ENCODE measurements at regions not wholly inside any gene's neighbourhood (a gene's known extent, or its start where the extent isn't known, plus 50 kb on each side); places are given as distances from the start of the nearest gene placed in this dataset.
A peak's percentile ranks its signal among the peaks of the same experiment; 100 is the strongest.

- no peak for DNase-seq (ENCODE audit: low read depth)
- TF ChIP-seq CTCF (conservative IDR thresholded peaks at IDR 0.05; ENCODE audit: control insufficient read depth, insufficient read depth, low read depth, low read length), result no peak
- H3K4me3 ChIP-seq (ENCODE audit: control insufficient read depth, low read depth, low read length), result no peak overlapping the region
Measured at GRCh38 chr5:68458416-68459021, 243.0 kb downstream of the PIK3R1 start.

- no peak for DNase-seq (ENCODE audit: low read depth)
- H3K4me3 ChIP-seq (ENCODE audit: control insufficient read depth, low read depth, low read length), result no peak overlapping the region
- TF ChIP-seq CTCF (conservative IDR thresholded peaks at IDR 0.05; ENCODE audit: control insufficient read depth, insufficient read depth, low read depth, low read length), result no peak
Measured at GRCh38 chr5:68459093-68459809, 243.7 kb downstream of the PIK3R1 start.

- H3K4me3 ChIP-seq (ENCODE audit: control insufficient read depth, low read depth, low read length), result no peak overlapping the region
- TF ChIP-seq CTCF (conservative IDR thresholded peaks at IDR 0.05; ENCODE audit: control insufficient read depth, insufficient read depth, low read depth, low read length), result no peak
- no peak for DNase-seq (ENCODE audit: low read depth)
Measured at GRCh38 chr5:68459810-68460139, 244.2 kb downstream of the PIK3R1 start.

- peak; percentile 80 for TF ChIP-seq CTCF (conservative IDR thresholded peaks at IDR 0.05; ENCODE audit: control insufficient read depth, insufficient read depth, low read depth, low read length)
- peak; percentile 79 for DNase-seq (ENCODE audit: low read depth)
- no peak overlapping the region for H3K4me3 ChIP-seq (ENCODE audit: control insufficient read depth, low read depth, low read length)
Measured at GRCh38 chr5:68460147-68460798, 244.7 kb downstream of the PIK3R1 start.

- no peak for DNase-seq (ENCODE audit: low read depth)
- TF ChIP-seq CTCF (conservative IDR thresholded peaks at IDR 0.05; ENCODE audit: control insufficient read depth, insufficient read depth, low read depth, low read length), result no peak
- H3K4me3 ChIP-seq (ENCODE audit: control insufficient read depth, low read depth, low read length), result no peak overlapping the region
Measured at GRCh38 chr5:68463606-68464005, 248.1 kb downstream of the PIK3R1 start.

GRCh38 chr5:68464424-68464823, 248.9 kb downstream of the PIK3R1 start:
- TF ChIP-seq CTCF (conservative IDR thresholded peaks at IDR 0.05; ENCODE audit: control insufficient read depth, insufficient read depth, low read depth, low read length), result no peak
- peak; percentile 56 for DNase-seq (ENCODE audit: low read depth)
- no peak overlapping the region for H3K4me3 ChIP-seq (ENCODE audit: control insufficient read depth, low read depth, low read length)
